GM12878 (cell line): ENCODE measurements at regions not wholly inside any gene's neighbourhood (a gene's known extent, or its start where the extent isn't known, plus 50 kb on each side); places are given as distances from the start of the nearest gene placed in this dataset.

Experiments used
- ATAC-seq: fragments of 200-7000 bp; cut with Tn5 transposase; 3 replicates; pipeline ENCODE4 v1.9.1; 2020; ENCODE audit warnings: mild to moderate bottlenecking, moderate library complexity
- BruUV-seq: library from RNA; stranded (reverse); fragments of 400-500 nt; replicated peaks from 2 replicates; lab custom pipeline; 2021; lab: Mats Ljungman, UMichigan
- CTCF ChIA-PET: fragments of 300-600 bp; sonication (Branson Sonifier 250); formaldehyde crosslinking; extraction: SDS; loops from one replicate; lab custom pipeline; 2021; ENCODE audit warnings: inconsistent platforms; lab: Yijun Ruan, JAX
- POLR2A ChIA-PET: fragments of 350-600 bp; formaldehyde crosslinking; extraction: SDS; loops from one replicate; lab custom pipeline; 2021; ENCODE audit warnings: inconsistent platforms; lab: Charles Lee
- RAD21 ChIA-PET: fragments of 300-600 bp; sonication (Branson Sonifier 250); formaldehyde crosslinking; loops from one replicate; lab custom pipeline; 2023; ENCODE audit warnings: antibody characterized with exemption; ENCODE audit not compliant: unreplicated experiment; lab: Charles Lee
- SMC1A ChIA-PET: fragments of 300-600 bp; sonication (Branson Sonifier 250); formaldehyde crosslinking; loops from one replicate; lab custom pipeline; 2023; ENCODE audit not compliant: unreplicated experiment, uncharacterized antibody; lab: Charles Lee
- DNase-seq: peaks from one replicate; pipeline ENCODE4 v3.0.0-alpha.2; 2011; ENCODE audit warnings: low read depth, low spot score
- FAIRE-seq: peaks from 3 replicates; lab custom pipeline; 2011; peaks lifted over from hg19 to GRCh38; lab: Jason Lieb, UNC
- H2AFZ ChIP-seq: 2 replicates; pipeline ENCODE4 v1.6.0; 2011; ENCODE audit warnings: low read depth, low read length, control low read depth; ENCODE audit not compliant: control insufficient read depth
- H3K27ac ChIP-seq: 2 replicates; pipeline ENCODE4 v1.5.1; 2011; ENCODE audit warnings: control low read depth; ENCODE audit not compliant: control insufficient read depth, insufficient read depth
- H3K27me3 ChIP-seq, 2 experiments: replicated peaks in 1 of 2; 2 replicates each; pipeline versions ENCODE4 v1.6.0 to v1.6.1; 2011; ENCODE audit warnings: low read length in 1 of 2; ENCODE audit not compliant: control insufficient read depth in 2 of 2, insufficient read depth in 2 of 2
- H3K36me3 ChIP-seq, 2 experiments: 2 replicates each; pipeline ENCODE4 v1.5.1; 2011; ENCODE audit warnings: low read length in 1 of 2; ENCODE audit not compliant: control insufficient read depth in 2 of 2, insufficient read depth in 2 of 2
- H3K4me1 ChIP-seq: 2 replicates; pipeline ENCODE4 v1.6.1; 2011; ENCODE audit warnings: mild to moderate bottlenecking, low read length, moderate library complexity, mixed read lengths; ENCODE audit not compliant: control insufficient read depth, insufficient read depth
- H3K4me2 ChIP-seq: 2 replicates; pipeline ENCODE4 v1.6.0; 2011; ENCODE audit warnings: control low read depth; ENCODE audit not compliant: control insufficient read depth, insufficient read depth
- H3K4me3 ChIP-seq: fragments of 200-600 bp; sonication (generic); 2 replicates; pipeline ENCODE4 v1.5.1; 2016
- H3K79me2 ChIP-seq: 2 replicates; pipeline ENCODE4 v1.6.0; 2011; ENCODE audit warnings: low read length; ENCODE audit not compliant: control insufficient read depth, insufficient read depth
- H3K9ac ChIP-seq: 2 replicates; pipeline ENCODE4 v1.8.0; 2011; ENCODE audit warnings: low read length, control low read depth, mixed read lengths; ENCODE audit not compliant: control insufficient read depth, insufficient read depth
- H3K9me3 ChIP-seq: replicated peaks from 3 replicates; pipeline ENCODE4 v1.5.1; 2011; ENCODE audit warnings: mild to moderate bottlenecking, low read length; ENCODE audit not compliant: control insufficient read depth, insufficient read depth
- H4K20me1 ChIP-seq: 2 replicates; pipeline ENCODE4 v1.6.0; 2011; ENCODE audit not compliant: control insufficient read depth, insufficient read depth
- CREB1 ChIP-seq: IDR thresholded peaks from 2 replicates; pipeline ENCODE4 v1.6.1; 2012; ENCODE audit warnings: low read depth, mild to moderate bottlenecking, inconsistent platforms
- EED ChIP-seq: sonication (generic); IDR thresholded peaks from 2 replicates; pipeline ENCODE4 v1.6.1; 2016; ENCODE audit warnings: antibody characterized with exemption, low read depth
- FOXM1 ChIP-seq: IDR thresholded peaks from 2 replicates; pipeline ENCODE4 v1.6.1; 2012; ENCODE audit warnings: low read depth, mild to moderate bottlenecking, inconsistent platforms, low read length, moderate library complexity
- HCFC1 ChIP-seq: fragments of 150-350 bp; IDR thresholded peaks from 2 replicates; pipeline ENCODE4 v1.6.1; 2014; ENCODE audit warnings: low read length
- MEF2B ChIP-seq: fragments of 450-650 bp; IDR thresholded peaks from 2 replicates; pipeline ENCODE4 v1.6.1; 2018; ENCODE audit warnings: mild to moderate bottlenecking, moderate library complexity; ENCODE audit not compliant: partially characterized antibody, poor library complexity, severe bottlenecking
- MTA3 ChIP-seq: IDR thresholded peaks from 2 replicates; pipeline ENCODE4 v1.6.1; 2012; ENCODE audit warnings: low read length, inconsistent platforms, borderline replicate concordance
- NBN ChIP-seq: fragments of 450-650 bp; IDR thresholded peaks from 2 replicates; pipeline ENCODE4 v1.6.1; 2016
- NR2F1 ChIP-seq: fragments of 450-650 bp; conservative IDR thresholded peaks from 2 replicates; pipeline ENCODE4 v1.6.1; 2017; ENCODE audit warnings: mild to moderate bottlenecking
- NRF1 ChIP-seq: conservative IDR thresholded peaks from 2 replicates; pipeline ENCODE4 v1.6.1; 2011; ENCODE audit warnings: mild to moderate bottlenecking, low read depth, low read length, improper control_type of control experiment
- PML ChIP-seq: IDR thresholded peaks from 2 replicates; pipeline ENCODE4 v1.6.1; 2012; ENCODE audit warnings: low read length, inconsistent platforms
- POLR2A ChIP-seq: IDR thresholded peaks from 2 replicates; pipeline ENCODE4 v1.6.1; 2011; ENCODE audit warnings: low read depth, mild to moderate bottlenecking, low read length
- SIX5 ChIP-seq: IDR thresholded peaks from 2 replicates; pipeline ENCODE4 v1.6.1; 2011; ENCODE audit warnings: mild to moderate bottlenecking, low read depth, low read length, moderate library complexity; ENCODE audit not compliant: severe bottlenecking
- SMARCA5 ChIP-seq: fragments of 450-650 bp; IDR thresholded peaks from 2 replicates; pipeline ENCODE4 v1.6.1; 2017; ENCODE audit warnings: mild to moderate bottlenecking
- SP1 ChIP-seq: IDR thresholded peaks from one replicate; pipeline ENCODE4 v1.6.1; 2011; ENCODE audit warnings: low read depth, low read length
- SREBF1 ChIP-seq: IDR thresholded peaks from 2 replicates; pipeline ENCODE4 v1.6.1; 2012; ENCODE audit warnings: mild to moderate bottlenecking, low read length
- SUZ12 ChIP-seq: fragments of 200-600 bp; sonication (generic); IDR thresholded peaks from one replicate; pipeline ENCODE4 v1.6.1; 2018; ENCODE audit warnings: antibody characterized with exemption, mild to moderate bottlenecking; ENCODE audit not compliant: unreplicated experiment
- TCF12 ChIP-seq: IDR thresholded peaks from 2 replicates; pipeline ENCODE4 v1.6.1; 2011; ENCODE audit warnings: low read depth, mild to moderate bottlenecking, low read length
- USF1 ChIP-seq: IDR thresholded peaks from 2 replicates; pipeline ENCODE4 v1.6.1; 2011; ENCODE audit warnings: borderline replicate concordance, low read depth, mild to moderate bottlenecking, moderate library complexity, mixed read lengths, low read length; ENCODE audit not compliant: insufficient read depth; ENCODE audit errors: extremely low read length
- ZBED1 ChIP-seq: IDR thresholded peaks from 2 replicates; pipeline ENCODE4 v1.6.1; 2016; ENCODE audit warnings: borderline replicate concordance
- ZNF207 ChIP-seq: fragments of 450-650 bp; IDR thresholded peaks from 2 replicates; pipeline ENCODE4 v1.6.1; 2014; ENCODE audit warnings: antibody characterized with exemption, mild to moderate bottlenecking, borderline replicate concordance
- ZNF274 ChIP-seq: IDR thresholded peaks from one replicate; pipeline ENCODE4 v1.8.0; 2011; ENCODE audit not compliant: insufficient read length, insufficient read depth
- ZNF622 ChIP-seq: fragments of 450-650 bp; IDR thresholded peaks from 2 replicates; pipeline ENCODE4 v1.6.1; 2017; ENCODE audit warnings: mild to moderate bottlenecking, inconsistent platforms
- WGBS: methylation state at CpG from one replicate; pipeline ENCODE4 v1.1.6; 2016; ENCODE audit warnings: low lambda C conversion rate; ENCODE audit not compliant: insufficient replicate concordance, insufficient coverage; ENCODE audit errors: missing lambda C conversion rate; 5-methylcytosine and 5-hydroxymethylcytosine counted together
- in situ Hi-C: fragments of 300-500 bp; cut with MboI; formaldehyde crosslinking; loops from 9 replicates; pipeline ENCODE4 v1.14.3; 2018; ENCODE audit warnings: mixed read lengths
- intact Hi-C: fragments of 100-400 bp; cut with micrococcal nuclease; formaldehyde crosslinking; loops from one replicate; pipeline ENCODE4 v1.14.2; 2022; ENCODE audit not compliant: unreplicated experiment
- TF ChIP-seq, protein P1 (sequence below): fragments of 450-650 bp; IDR thresholded peaks from 2 replicates; pipeline ENCODE4 v1.6.1; 2017; ENCODE audit warnings: antibody characterized with exemption, mild to moderate bottlenecking, moderate library complexity

DNA sequence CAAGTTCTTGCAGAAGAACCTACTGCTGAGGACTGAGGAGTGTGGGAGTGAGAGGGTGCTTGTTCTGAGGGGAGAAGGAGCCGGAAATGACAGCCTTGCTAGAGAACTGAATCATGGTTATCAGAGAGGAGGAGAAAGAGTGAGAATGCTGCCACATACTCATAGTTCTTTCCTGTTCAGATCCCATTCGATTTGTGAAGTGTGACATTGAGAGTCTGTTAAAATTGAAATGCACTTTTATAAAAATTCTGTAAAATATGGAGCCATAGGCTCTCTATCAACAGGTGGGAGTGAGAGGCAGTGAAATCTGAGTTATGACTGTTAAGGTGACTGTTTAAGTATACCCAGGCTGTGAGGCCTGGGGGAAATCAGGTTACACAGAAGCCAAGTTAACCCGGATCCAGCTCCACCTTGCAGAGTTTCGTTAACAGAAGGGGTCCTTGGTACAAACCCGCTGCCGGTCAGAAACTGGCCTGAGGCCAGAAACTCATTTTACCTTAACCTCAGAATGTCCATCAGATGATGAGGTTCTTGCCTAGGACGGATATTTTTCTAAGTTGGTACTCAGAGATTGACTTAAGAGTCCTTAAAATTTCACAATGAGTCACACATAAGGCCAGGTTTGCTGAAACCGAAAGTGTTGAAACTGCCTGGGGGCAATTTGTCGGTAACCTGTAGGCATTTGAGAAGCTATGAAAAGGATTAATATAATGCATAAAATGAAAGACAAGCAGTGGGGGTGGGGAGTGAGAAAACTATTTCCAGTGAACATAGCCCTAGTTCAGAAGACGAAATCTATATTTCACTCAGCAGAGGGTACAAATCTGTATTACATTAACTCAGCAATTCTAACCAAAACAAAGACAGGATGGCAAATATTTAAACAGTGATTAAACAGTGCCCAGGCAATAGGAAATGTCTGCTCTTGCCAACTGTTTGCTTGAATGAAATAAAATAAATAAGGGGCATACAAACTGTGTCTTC lies 350.5 kb downstream of the KCNRG start:
- RAD21 ChIA-PET: interaction anchor here (1.9 kb wide), 1 partner anchor 546 kb away, joined by 5 read pairs; no protein-coding TSS in a partner anchor
- peaks cover 6% of the 10 kb centered on the region; the same call in 2 of the 3 replicates for H3K9me3 ChIP-seq
- in situ Hi-C loops: no loop called here
- H3K4me2 ChIP-seq: peak overlapping the region; percentile 24
- no peaks in the 10 kb centered on the region for H3K79me2 ChIP-seq
- POLR2A ChIA-PET: no interaction called here
- H3K4me1 ChIP-seq: peaks cover 24% of the 10 kb centered on the region
- SMC1A ChIA-PET: interaction anchor here (1.0 to 1.6 kb wide), 3 partner anchors 14 to 447 kb away, joined by 3 to 4 read pairs (median 3); no protein-coding TSS in a partner anchor
- ATAC-seq: peak; percentile 81
- intact Hi-C loops: loop anchor here (2.0 to 5.0 kb wide), 4 partner anchors 121 to 547 kb away; no protein-coding TSS in a partner anchor
- no peak overlapping the region for H3K9ac ChIP-seq
- no peak overlapping the region for H3K4me3 ChIP-seq
- peaks cover 0 to 4% of the 10 kb centered on the region in 2 experiments; a peak in 1 of 4 replicates for H3K27me3 ChIP-seq
- H4K20me1 ChIP-seq: no peaks in the 10 kb centered on the region
- no peaks in the 10 kb centered on the region for H3K36me3 ChIP-seq
- FAIRE-seq: no peak
- DNase-seq: peak; percentile 67
- no TSS peak for BruUV-seq
- H2AFZ ChIP-seq: no peak overlapping the region
- no peak overlapping the region for H3K27ac ChIP-seq
- CTCF ChIA-PET: interaction anchor here (1.2 kb wide), 1 partner anchor 435 kb away, joined by 4 read pairs; no protein-coding TSS in a partner anchor
- WGBS: under 1% methylated on average over 10 of the region's 10 CpGs
- 0 out of 2 replicates have a peak, but pooled peaks have one; percentile 5 for TF ChIP-seq TCF12
- no peak for TF ChIP-seq USF1
- TF ChIP-seq MTA3: no peak
- no peak for TF ChIP-seq SIX5
- peak; percentile 53; the same call in 1 of the 2 replicates for TF ChIP-seq FOXM1
- TF ChIP-seq, protein P1, sequence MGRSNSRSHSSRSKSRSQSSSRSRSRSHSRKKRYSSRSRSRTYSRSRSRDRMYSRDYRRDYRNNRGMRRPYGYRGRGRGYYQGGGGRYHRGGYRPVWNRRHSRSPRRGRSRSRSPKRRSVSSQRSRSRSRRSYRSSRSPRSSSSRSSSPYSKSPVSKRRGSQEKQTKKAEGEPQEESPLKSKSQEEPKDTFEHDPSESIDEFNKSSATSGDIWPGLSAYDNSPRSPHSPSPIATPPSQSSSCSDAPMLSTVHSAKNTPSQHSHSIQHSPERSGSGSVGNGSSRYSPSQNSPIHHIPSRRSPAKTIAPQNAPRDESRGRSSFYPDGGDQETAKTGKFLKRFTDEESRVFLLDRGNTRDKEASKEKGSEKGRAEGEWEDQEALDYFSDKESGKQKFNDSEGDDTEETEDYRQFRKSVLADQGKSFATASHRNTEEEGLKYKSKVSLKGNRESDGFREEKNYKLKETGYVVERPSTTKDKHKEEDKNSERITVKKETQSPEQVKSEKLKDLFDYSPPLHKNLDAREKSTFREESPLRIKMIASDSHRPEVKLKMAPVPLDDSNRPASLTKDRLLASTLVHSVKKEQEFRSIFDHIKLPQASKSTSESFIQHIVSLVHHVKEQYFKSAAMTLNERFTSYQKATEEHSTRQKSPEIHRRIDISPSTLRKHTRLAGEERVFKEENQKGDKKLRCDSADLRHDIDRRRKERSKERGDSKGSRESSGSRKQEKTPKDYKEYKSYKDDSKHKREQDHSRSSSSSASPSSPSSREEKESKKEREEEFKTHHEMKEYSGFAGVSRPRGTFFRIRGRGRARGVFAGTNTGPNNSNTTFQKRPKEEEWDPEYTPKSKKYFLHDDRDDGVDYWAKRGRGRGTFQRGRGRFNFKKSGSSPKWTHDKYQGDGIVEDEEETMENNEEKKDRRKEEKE: no peak
- TF ChIP-seq SUZ12: no peak
- no peak for TF ChIP-seq SMARCA5
- no peak for TF ChIP-seq ZBED1
- no peak for TF ChIP-seq POLR2A
- TF ChIP-seq ZNF622: no peak
- TF ChIP-seq ZNF274: no peak
- TF ChIP-seq HCFC1: no peak
- TF ChIP-seq ZNF207: no peak
- TF ChIP-seq SP1: no peak
- peak; percentile 55; the same call in 1 of the 2 replicates for TF ChIP-seq EED
- TF ChIP-seq NRF1: no peak
- TF ChIP-seq MEF2B: no peak
- no peak for TF ChIP-seq NBN
- no peak for TF ChIP-seq SREBF1
- TF ChIP-seq NR2F1: 0 out of 2 replicates have a peak, but pooled peaks have one; percentile 37
- TF ChIP-seq PML: 0 out of 2 replicates have a peak, but pooled peaks have one; percentile 27
- no peak for TF ChIP-seq CREB1
